ENCODE measurements at regions not wholly inside any gene's neighbourhood (a gene's known extent, or its start where the extent isn't known, plus 50 kb on each side); places are given as distances from the start of the nearest gene placed in this dataset.

DNA sequence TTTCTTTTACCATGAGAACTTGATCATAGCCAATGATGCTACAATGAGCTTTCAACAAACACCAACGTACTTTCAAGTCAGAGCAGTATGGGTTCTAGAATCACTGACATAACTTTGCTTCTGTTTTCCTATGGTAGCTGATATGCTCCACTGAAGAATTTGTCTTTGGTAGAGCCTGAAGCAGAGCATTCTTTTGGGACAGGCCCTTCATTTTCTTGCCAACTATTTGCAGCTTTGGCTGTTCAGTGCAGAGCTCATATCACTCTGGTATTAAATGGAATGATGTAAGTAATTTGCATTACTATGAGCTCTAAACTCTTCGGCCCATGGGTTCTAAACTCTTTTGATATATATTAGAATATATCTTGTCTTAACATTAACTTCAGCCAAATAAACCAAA, 51.8 kb upstream of the APC start:
- Histone ChIP-seq H3K4me2 (ENCODE audit: low read length) (no peak overlapping the region), H3K79me2 (ENCODE audit: insufficient read depth, low read length) (no peaks in the 10 kb centered on the region), H3K36me3 (ENCODE audit: insufficient read depth, low read length) (no peaks in the 10 kb centered on the region), H3K4me1 (ENCODE audit: insufficient read depth, low read length) (peaks cover 10% of the 10 kb centered on the region), H3K9me3 (ENCODE audit: insufficient read depth, low read depth, low read length) (no peaks in the 10 kb centered on the region), H3K27ac (ENCODE audit: low read depth, low read length) (no peak overlapping the region), H3K9ac (ENCODE audit: low read length) (no peak overlapping the region), H3K4me3 (ENCODE audit: insufficient read depth, low read depth, low read length) (no peak overlapping the region), H2AFZ (ENCODE audit: low read depth, low read length) (no peak overlapping the region), H4K20me1 (ENCODE audit: insufficient read depth, low read length) (no peaks in the 10 kb centered on the region), H3K27me3 (ENCODE audit: insufficient read depth, low read length) (no peaks in the 10 kb centered on the region)
- peaks cover 51% of the 10 kb centered on the region for H3K4me1 Mint-ChIP-seq (ENCODE audit: low read depth, unreplicated experiment)
- no peak overlapping the region for H3K4me3 Mint-ChIP-seq (ENCODE audit: unreplicated experiment)
- peak overlapping the region; percentile 41 for H3K27ac Mint-ChIP-seq (ENCODE audit: unreplicated experiment)
- no peaks in the 10 kb centered on the region for H3K27me3 Mint-ChIP-seq (ENCODE audit: low read depth, unreplicated experiment)
- H3K36me3 Mint-ChIP-seq (ENCODE audit: low read depth, unreplicated experiment): no peaks in the 10 kb centered on the region
- DNase-seq (ENCODE audit: low read depth) (peak; percentile 79), FAIRE-seq (peak; percentile 47)
- TF ChIP-seq, protein P1, sequence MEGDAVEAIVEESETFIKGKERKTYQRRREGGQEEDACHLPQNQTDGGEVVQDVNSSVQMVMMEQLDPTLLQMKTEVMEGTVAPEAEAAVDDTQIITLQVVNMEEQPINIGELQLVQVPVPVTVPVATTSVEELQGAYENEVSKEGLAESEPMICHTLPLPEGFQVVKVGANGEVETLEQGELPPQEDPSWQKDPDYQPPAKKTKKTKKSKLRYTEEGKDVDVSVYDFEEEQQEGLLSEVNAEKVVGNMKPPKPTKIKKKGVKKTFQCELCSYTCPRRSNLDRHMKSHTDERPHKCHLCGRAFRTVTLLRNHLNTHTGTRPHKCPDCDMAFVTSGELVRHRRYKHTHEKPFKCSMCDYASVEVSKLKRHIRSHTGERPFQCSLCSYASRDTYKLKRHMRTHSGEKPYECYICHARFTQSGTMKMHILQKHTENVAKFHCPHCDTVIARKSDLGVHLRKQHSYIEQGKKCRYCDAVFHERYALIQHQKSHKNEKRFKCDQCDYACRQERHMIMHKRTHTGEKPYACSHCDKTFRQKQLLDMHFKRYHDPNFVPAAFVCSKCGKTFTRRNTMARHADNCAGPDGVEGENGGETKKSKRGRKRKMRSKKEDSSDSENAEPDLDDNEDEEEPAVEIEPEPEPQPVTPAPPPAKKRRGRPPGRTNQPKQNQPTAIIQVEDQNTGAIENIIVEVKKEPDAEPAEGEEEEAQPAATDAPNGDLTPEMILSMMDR (IDR thresholded peaks at IDR 0.05; ENCODE audit: insufficient read depth, low read depth, low read length): no peak
- TF ChIP-seq EZH2 (IDR thresholded peaks at IDR 0.05; ENCODE audit: insufficient read depth, low read length): no peak
- no peaks in the 10 kb centered on the region for H3K9me3 Mint-ChIP-seq (ENCODE audit: unreplicated experiment)

DNA sequence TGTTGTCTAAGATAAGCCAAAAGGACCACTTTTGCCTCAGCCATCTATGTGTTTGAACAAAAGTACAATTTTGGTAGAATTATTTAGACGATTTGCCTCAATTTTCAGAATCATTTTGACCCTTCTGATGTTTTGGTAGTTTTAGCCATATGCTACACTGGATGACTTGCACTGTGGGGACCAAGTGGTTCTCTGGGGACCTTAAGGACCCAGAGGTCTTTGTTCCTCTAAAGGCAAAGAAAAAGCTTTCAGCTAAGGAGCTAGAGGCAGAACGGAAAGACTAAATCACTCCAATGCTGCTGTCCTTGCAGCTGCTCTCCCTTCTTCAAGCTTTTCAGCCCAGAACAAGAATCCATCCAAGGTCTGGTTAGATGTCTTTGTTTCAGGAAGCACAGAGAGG, 51.0 kb upstream of the APC start:
- FAIRE-seq (no peak), DNase-seq (ENCODE audit: low read depth) (no peak)
- Histone ChIP-seq H3K4me2 (ENCODE audit: low read length) (no peak overlapping the region), H3K36me3 (ENCODE audit: insufficient read depth, low read length) (no peaks in the 10 kb centered on the region), H4K20me1 (ENCODE audit: insufficient read depth, low read length) (no peaks in the 10 kb centered on the region), H3K27me3 (ENCODE audit: insufficient read depth, low read length) (no peaks in the 10 kb centered on the region), H2AFZ (ENCODE audit: low read depth, low read length) (no peak overlapping the region), H3K27ac (ENCODE audit: low read depth, low read length) (no peak overlapping the region), H3K79me2 (ENCODE audit: insufficient read depth, low read length) (no peaks in the 10 kb centered on the region), H3K9me3 (ENCODE audit: insufficient read depth, low read depth, low read length) (no peaks in the 10 kb centered on the region), H3K9ac (ENCODE audit: low read length) (no peak overlapping the region), H3K4me3 (ENCODE audit: insufficient read depth, low read depth, low read length) (no peak overlapping the region), H3K4me1 (ENCODE audit: insufficient read depth, low read length) (peaks cover 10% of the 10 kb centered on the region)
- Mint-ChIP-seq H3K36me3 (ENCODE audit: low read depth, unreplicated experiment) (no peaks in the 10 kb centered on the region), H3K27me3 (ENCODE audit: low read depth, unreplicated experiment) (no peaks in the 10 kb centered on the region), H3K4me1 (ENCODE audit: low read depth, unreplicated experiment) (peaks cover 58% of the 10 kb centered on the region), H3K27ac (ENCODE audit: unreplicated experiment) (peak overlapping the region; percentile 41), H3K9me3 (ENCODE audit: unreplicated experiment) (no peaks in the 10 kb centered on the region), H3K4me3 (ENCODE audit: unreplicated experiment) (no peak overlapping the region)
- no peak for TF ChIP-seq EZH2 (IDR thresholded peaks at IDR 0.05; ENCODE audit: insufficient read depth, low read length)
- TF ChIP-seq, protein P1 (IDR thresholded peaks at IDR 0.05; ENCODE audit: insufficient read depth, low read depth, low read length): no peak

DNA sequence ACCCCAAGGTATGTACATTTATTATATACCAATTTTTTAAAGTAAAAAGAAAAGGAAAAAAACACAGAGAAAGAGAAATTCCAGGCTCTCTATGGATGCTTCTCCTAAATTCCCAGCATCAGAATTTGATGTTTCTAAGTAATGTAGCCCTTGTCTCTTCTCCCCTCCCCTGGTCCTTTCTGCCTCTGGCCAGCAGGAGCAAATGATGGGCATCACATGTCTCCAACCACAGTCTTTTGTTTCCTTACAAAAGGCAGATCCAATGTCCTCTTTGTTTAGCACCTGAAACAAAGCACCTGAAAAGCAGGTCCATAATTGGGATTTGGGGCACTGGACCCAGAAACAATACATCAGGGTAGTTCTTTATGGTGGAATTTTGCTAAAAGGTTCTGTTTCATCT, 50.4 kb upstream of the APC start:
- FAIRE-seq: no peak
- Mint-ChIP-seq H3K4me3 (ENCODE audit: unreplicated experiment) (no peak overlapping the region), H3K9me3 (ENCODE audit: unreplicated experiment) (no peaks in the 10 kb centered on the region), H3K4me1 (ENCODE audit: low read depth, unreplicated experiment) (peaks cover 59% of the 10 kb centered on the region), H3K27ac (ENCODE audit: unreplicated experiment) (no peak overlapping the region), H3K27me3 (ENCODE audit: low read depth, unreplicated experiment) (no peaks in the 10 kb centered on the region), H3K36me3 (ENCODE audit: low read depth, unreplicated experiment) (no peaks in the 10 kb centered on the region)
- Histone ChIP-seq H3K36me3 (ENCODE audit: insufficient read depth, low read length) (no peaks in the 10 kb centered on the region), H3K79me2 (ENCODE audit: insufficient read depth, low read length) (no peaks in the 10 kb centered on the region), H3K4me1 (ENCODE audit: insufficient read depth, low read length) (peaks cover 10% of the 10 kb centered on the region), H3K27ac (ENCODE audit: low read depth, low read length) (no peak overlapping the region), H4K20me1 (ENCODE audit: insufficient read depth, low read length) (no peaks in the 10 kb centered on the region), H3K4me3 (ENCODE audit: insufficient read depth, low read depth, low read length) (no peak overlapping the region), H3K9ac (ENCODE audit: low read length) (no peak overlapping the region), H3K27me3 (ENCODE audit: insufficient read depth, low read length) (no peaks in the 10 kb centered on the region), H2AFZ (ENCODE audit: low read depth, low read length) (no peak overlapping the region), H3K9me3 (ENCODE audit: insufficient read depth, low read depth, low read length) (no peaks in the 10 kb centered on the region), H3K4me2 (ENCODE audit: low read length) (no peak overlapping the region)
- TF ChIP-seq EZH2 (IDR thresholded peaks at IDR 0.05; ENCODE audit: insufficient read depth, low read length): no peak
- TF ChIP-seq, protein P1 (IDR thresholded peaks at IDR 0.05; ENCODE audit: insufficient read depth, low read depth, low read length): no peak
- DNase-seq (ENCODE audit: low read depth): no peak

Data from astrocyte (in vitro differentiated cells and primary cell).